ENCODE measurements at regions not wholly inside any gene's neighbourhood (a gene's known extent, or its start where the extent isn't known, plus 50 kb on each side); places are given as distances from the start of the nearest gene placed in this dataset.
"Not testable (repeated sequence)": the region's sequence is repeated elsewhere in the genome, so short reads cannot be mapped to it uniquely, and the experiment has no call there.

DNA sequence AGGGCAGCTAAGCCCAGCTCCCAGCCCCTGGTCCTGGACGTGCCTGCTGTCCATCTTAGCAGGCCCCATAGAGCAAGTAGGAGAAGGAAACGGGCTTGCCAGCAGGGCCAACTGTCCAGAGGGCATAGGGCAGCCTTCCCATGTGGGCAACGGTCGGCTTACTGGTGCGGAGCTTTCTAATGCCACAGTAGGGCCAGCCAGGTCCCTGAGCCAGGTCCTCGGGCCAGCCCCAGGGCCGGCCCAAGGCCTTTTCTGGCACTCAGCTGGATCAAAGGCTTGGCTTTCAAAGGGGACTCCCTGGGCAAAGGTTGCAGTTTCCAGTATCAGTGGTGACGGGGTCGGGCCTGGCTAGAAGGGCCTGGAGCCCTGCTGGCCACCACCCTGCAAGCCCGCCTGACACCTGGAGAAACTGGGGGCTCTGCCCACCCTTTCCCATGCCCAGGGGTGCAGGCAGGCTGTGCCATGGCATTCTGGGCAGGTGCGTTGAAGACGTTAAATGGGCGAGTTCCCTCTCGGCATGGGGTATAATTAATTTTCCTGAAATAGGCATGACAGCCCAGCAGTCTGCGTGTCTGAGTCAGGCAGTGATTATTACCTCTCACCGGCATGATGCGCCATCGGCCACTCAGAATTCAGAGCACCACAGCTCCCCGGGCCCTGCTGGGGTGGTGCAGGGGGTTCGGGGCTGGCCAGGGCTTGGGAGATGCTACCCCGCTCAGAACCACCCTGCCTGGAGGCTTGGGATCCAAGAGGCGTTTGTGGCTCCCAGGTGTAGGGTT is 4387.3 kb upstream of the TPTE start:
- not testable (repeated sequence) for DNase-seq (ENCODE audit: low read depth)

DNA sequence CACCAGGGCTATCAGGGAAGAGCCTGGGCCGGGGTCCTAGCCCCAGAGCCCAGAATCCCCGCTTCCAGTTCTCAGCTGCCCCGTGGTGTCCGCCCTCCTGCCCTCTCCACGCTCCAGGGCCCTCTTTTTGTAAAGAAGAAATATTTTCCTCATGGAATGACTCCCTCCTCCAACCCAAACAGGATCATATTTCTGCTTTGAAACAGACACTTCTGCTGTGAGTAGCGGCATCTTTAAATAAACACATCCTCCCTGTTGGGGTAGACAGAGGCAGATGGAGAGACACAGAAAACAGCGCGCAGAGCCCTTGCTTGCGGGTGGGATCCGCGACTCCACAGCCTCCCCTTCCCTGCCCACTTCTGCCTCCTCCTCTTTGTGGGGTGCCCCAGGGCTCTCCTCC is 4384.7 kb upstream of the TPTE start:
- DNase-seq (ENCODE audit: low read depth), result not testable (repeated sequence)

DNA sequence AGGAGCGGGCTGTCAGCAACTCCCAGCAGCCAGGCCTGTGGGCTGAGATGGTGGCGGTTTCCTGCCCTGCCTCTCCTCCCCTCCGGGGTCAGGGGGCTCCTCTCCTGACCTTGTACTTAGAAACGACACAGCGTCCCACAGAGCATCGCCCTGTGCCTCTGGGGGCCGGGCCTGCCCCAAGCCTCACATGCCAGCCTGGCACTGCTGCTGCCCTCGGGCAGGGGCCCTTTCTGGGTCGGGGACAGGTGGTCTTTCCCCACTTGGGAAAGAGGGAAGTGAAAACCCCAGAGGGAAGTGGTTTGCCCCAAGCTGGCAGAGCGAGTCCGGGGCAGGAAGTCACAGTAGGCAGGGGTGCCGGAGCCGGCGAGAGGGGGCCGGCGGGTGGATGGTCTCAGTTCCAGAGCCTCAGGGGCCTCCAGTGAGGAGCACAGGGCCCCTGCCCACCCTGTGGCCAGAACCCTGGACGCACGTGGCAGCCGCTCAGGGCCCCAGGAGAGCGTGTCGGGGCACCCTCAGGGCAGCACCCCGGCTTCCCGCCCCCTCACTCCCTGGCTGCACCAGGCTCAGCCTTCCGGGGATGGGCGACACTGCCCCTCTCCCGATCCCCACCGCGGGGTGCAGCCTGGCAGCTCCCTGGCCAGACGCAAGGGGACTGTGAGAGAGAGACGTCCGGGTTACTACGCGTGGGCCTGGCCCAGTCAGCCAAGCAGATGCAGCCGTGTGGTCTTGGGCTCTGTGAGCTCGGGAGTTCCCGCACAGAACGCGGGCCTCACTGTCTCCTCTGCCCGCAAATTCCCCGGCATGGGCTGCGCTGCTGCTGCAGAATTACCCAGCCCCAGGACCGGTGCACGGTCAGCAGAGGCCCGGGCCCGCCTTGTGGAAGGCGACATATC is 4382.9 kb upstream of the TPTE start:
- DNase-seq (ENCODE audit: low read depth), result not testable (repeated sequence)

DNA sequence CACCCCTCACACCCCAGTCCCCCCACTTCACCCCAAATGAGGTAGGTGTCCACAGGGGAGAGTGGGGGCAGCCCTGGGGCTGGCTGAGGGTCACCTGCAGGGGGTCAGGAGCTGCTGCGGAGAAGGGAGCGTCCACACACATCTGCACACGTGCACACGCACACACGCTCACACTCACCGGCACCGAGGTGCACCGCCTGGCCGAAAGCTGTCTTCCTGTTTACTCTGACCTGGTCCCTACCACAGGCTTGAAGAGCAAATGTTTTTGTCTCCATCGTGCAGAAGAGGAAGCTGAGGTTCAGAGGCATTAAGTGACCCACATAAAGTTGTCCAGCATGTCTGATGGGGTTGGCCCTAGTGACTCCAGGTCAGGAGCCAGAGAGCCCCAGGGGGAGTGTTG is 4382.1 kb upstream of the TPTE start:
- not testable (repeated sequence) for DNase-seq (ENCODE audit: low read depth)

DNA sequence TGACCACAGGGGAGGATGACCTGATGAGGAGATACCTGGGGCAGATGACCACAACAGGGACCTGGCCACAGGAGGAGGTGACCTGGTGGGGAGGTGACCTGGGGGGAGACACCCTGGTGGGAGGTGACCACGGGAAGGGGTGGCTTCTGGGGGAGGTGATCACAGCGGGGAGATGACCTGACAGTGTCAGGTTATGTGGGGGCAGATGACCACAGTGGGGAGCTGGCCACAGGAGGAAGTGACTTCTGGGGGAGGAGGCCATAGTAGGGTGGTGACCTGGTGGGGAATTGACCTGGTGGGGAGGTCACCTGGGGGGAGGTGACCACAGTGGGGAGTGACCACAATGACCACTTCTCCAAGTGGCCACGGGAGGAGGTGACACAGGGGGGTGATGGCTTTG is 4381.5 kb upstream of the TPTE start:
- DNase-seq (ENCODE audit: low read depth), result not testable (repeated sequence)

DNA sequence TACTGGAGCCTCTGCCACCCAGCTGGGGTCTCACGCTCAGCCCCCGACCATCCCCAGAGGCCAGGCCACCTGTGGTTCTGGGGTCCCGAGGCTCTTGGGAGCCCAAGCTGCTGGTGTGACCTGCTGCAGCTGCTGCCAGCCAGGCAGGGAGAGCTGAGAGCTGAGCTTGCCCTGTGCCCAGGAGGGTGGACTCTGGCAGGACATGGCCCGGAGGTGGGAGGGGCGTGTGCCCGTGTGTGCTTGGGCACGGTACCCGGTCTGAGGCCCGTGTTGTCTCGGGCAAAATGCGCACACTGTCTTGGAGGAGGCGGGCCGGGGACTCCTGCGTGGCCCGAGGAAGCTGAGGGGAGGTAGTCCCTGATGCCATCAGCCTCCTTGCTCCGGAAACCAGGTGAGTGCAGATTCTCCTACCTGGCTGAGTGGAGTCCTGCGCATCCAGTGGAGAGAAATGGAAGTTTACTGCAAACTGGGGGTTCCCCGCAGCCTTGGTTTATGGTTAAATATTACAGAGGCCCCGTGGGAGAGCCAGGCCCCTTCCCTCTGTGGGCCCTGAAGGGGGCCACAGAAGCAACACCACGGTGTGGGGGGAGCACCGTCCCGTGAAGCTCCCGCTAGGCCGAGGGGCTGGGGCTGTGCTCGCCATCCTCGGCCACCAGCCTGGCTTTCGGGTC is 4380.8 kb upstream of the TPTE start:
- not testable (repeated sequence) for DNase-seq (ENCODE audit: low read depth)

DNA sequence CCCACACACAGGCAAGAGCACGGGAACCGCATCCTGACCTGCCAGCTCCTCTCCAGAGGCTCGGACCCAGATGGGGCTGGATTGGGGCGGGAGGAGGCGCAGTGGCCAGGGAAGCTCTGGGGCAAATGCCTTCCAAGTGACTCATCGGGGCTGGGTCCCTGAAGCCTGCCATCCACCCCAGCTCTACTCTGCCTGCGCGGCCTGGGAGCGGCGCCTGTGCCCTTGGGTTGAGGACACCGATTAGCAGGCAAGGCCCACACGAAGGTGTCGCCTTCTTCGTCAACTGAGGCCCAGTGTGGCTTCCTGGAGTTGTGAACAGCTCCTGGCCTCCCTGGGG is 4380.3 kb upstream of the TPTE start:
- DNase-seq (ENCODE audit: low read depth), result not testable (repeated sequence)

DNA sequence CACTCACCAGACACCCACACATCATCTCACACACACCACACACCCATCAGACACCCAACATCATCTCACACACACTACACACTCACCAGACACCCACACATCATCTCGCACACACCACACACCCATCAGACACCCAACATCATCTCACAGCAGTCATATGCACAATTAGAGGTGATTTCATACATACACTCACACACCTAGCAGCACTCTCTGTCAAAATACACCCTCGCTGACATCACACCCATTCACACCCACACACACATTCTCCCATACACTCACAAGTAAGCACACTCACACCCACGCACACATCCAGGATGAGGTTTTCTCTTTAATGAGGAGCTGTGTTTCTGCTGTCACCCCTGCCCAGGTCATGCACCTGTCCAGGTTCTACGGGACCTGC is 4368.2 kb upstream of the TPTE start:
- DNase-seq (ENCODE audit: low read depth), result not testable (repeated sequence)

DNA sequence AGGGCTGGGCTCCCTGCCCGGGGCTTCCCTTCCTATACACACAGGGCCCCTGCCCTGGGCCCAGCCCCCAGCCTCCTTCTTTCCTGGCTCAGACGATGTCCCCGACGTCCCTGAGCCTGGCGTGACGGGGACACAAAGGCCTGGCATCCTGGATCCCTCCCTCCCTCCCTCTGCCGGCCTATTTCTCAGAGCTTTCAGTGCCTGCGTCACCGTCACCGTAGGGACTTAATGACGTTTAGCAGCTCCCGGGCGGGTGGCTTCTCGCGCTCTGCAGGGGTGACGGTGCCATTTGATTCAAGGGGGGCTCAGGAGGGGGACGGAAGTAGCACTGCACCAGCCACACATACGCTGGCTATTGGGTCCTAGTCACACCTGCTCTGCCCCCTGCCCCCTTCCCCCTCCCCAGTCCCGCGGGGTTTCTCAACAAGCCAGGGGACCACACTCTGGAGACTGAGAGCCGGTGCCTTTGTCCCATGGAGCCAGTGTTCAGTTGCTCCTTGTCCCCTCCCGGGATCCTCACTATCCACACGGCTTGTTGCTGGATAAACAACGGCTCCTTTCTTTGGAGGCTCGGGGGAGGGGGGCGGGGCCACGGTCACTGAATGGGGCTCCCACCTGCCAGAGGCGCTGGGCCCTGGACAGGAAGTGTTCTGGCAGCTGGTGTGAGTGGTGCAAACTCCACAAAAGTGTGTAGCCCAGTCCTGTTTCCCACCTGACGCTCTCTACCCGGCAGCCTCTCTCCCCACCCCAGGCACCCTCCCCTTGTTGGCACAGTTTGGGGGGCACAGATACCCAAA is 4366.7 kb upstream of the TPTE start:
- DNase-seq (ENCODE audit: low read depth), result not testable (repeated sequence)

DNA sequence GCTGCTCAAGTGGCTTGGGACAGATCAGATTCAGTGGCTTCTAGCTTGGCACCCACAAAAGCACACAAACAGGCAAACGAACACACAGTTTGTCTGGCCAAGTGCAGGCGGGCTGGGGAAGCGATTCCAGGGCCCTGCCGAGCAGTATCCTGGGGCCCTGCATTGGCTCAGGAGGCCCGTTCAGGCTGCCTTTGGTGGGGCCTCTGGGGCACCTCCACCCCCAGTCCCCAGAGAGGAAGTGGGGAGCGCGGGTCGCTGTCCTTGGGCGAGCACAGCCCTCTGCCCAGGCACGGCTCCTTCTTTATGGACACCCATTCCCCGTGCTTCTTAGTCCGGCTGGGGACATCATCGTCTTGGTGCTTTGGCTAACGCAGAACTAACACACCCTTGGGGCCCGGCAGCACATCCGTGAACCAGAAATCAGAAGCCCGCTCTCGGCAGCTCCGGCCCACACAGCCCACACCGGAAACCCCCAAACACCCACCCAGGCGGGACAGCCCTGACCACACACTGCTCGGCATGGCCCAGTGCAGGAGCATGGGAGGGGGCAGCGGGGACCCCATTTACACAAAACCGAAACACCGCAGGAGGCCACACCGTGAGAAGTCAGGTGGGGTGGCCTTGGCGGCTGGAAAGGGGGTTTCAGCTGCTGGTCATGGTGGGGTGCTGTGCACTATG is 4364.5 kb upstream of the TPTE start:
- not testable (repeated sequence) for DNase-seq (ENCODE audit: low read depth)

DNA sequence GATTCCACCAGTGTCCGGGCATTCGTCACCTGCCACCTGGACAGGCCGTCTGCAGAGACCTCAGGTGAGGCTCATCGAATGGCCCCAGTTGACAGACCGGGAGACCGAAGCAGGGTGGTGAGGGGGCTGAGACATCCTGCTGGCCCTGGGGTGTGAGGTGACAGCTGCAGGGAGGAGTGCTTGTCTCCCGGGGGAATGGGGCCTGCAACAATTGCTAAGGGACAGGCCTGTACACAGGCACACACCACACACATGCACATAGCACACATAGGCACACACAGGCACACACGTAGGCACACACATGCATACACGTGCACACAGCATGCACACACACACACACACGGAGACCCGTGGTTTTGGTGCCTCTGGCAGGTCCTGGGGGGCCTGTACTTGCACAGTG is 4363.9 kb upstream of the TPTE start:
- DNase-seq (ENCODE audit: low read depth), result not testable (repeated sequence)

DNA sequence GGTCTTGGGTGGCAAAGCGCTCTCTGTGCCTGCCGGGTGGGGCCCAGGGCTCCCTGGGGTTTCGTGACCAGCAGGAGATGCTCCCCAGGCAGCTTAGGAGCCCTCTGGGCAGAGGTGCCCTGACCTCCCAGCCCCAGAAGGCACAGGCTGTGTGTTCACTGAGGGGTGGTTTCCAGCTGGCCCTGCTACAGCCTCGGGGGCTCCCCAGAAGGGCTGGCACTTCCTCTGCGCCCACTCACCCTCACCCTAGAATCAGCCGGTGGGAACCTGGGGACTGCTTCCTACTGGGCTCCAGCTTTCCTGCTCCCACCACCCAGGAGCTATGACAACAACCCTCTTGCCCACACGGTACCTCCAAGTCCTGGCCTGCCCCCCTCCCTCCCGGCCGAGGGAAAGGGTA is 4363.2 kb upstream of the TPTE start:
- not testable (repeated sequence) for DNase-seq (ENCODE audit: low read depth)

All from stimulated activated CD8-positive, alpha-beta memory T cell treated with anti-CD3 and anti-CD28 coated beads, Interleukin-4, amount 100 ng/mL, for 24 hours (primary cell).